ENCODE measurements at regions not wholly inside any gene's neighbourhood (a gene's known extent, or its start where the extent isn't known, plus 50 kb on each side); places are given as distances from the start of the nearest gene placed in this dataset.
"Not testable (repeated sequence)": the region's sequence is repeated elsewhere in the genome, so short reads cannot be mapped to it uniquely, and the experiment has no call there.

- DNase-seq (no peak), ATAC-seq (ENCODE audit: low read depth) (no peak)
- H3K36me3 Mint-ChIP-seq (ENCODE audit: low read depth) = no peaks in the 10 kb centered on the region
- no peak overlapping the region for H3K27ac Mint-ChIP-seq
- TF ChIP-seq CTCF (IDR thresholded peaks at IDR 0.05) = no peak
- no peaks in the 10 kb centered on the region for H3K4me1 Mint-ChIP-seq
- ChIA-PET CTCF (no interaction called here), POLR2A (no interaction called here)
- H3K9me3 Mint-ChIP-seq = peaks cover 3% of the 10 kb centered on the region
- intact Hi-C loops (cut with micrococcal nuclease) = no loop called here
- no peak overlapping the region for H3K4me3 Mint-ChIP-seq
- H3K27me3 Mint-ChIP-seq = no peaks in the 10 kb centered on the region
These were observed 703.7 kb upstream of the MGAT4C start for GRCh38 chr12:86959766-86960458.

GRCh38 chr12:86950444-86950843 is 694.3 kb upstream of the MGAT4C start:
- TF ChIP-seq CTCF (IDR thresholded peaks at IDR 0.05) = no peak
- no peak overlapping the region for H3K4me3 Mint-ChIP-seq
- DNase-seq = no peak
- no peaks in the 10 kb centered on the region for H3K27me3 Mint-ChIP-seq
- ChIA-PET CTCF (no interaction called here), POLR2A (no interaction called here)
- H3K4me1 Mint-ChIP-seq = no peaks in the 10 kb centered on the region
- H3K27ac Mint-ChIP-seq = no peak overlapping the region
- intact Hi-C loops (cut with micrococcal nuclease) = no loop called here
- ATAC-seq (ENCODE audit: low read depth) = no peak
- H3K9me3 Mint-ChIP-seq = peaks cover 2% of the 10 kb centered on the region
- H3K36me3 Mint-ChIP-seq (ENCODE audit: low read depth) = no peaks in the 10 kb centered on the region

- intact Hi-C loops (cut with micrococcal nuclease) = no loop called here
- no peak for TF ChIP-seq CTCF (IDR thresholded peaks at IDR 0.05)
- no peak overlapping the region for H3K27ac Mint-ChIP-seq
- no peaks in the 10 kb centered on the region for H3K27me3 Mint-ChIP-seq
- H3K9me3 Mint-ChIP-seq = peaks cover 2% of the 10 kb centered on the region
- DNase-seq = no peak
- no peaks in the 10 kb centered on the region for H3K4me1 Mint-ChIP-seq
- POLR2A ChIA-PET = no interaction called here
- CTCF ChIA-PET = no interaction called here
- no peak overlapping the region for H3K4me3 Mint-ChIP-seq
- no peak for ATAC-seq (ENCODE audit: low read depth)
- no peaks in the 10 kb centered on the region for H3K36me3 Mint-ChIP-seq (ENCODE audit: low read depth)
These were observed 693.9 kb upstream of the MGAT4C start for GRCh38 chr12:86950043-86950442.

GRCh38 chr12:86948851-86949250 is 692.7 kb upstream of the MGAT4C start:
- Mint-ChIP-seq H3K4me3 (no peak overlapping the region), H3K36me3 (ENCODE audit: low read depth) (no peaks in the 10 kb centered on the region), H3K27me3 (no peaks in the 10 kb centered on the region), H3K27ac (no peak overlapping the region), H3K4me1 (no peaks in the 10 kb centered on the region), H3K9me3 (no peaks in the 10 kb centered on the region)
- TF ChIP-seq CTCF (IDR thresholded peaks at IDR 0.05) = no peak
- ChIA-PET POLR2A (no interaction called here), CTCF (no interaction called here)
- ATAC-seq (ENCODE audit: low read depth) (no peak), DNase-seq (no peak)
- intact Hi-C loops (cut with micrococcal nuclease) = no loop called here

- ATAC-seq (ENCODE audit: low read depth) = no peak
- intact Hi-C loops (cut with micrococcal nuclease) = no loop called here
- Mint-ChIP-seq H3K36me3 (ENCODE audit: low read depth) (no peaks in the 10 kb centered on the region), H3K9me3 (no peaks in the 10 kb centered on the region), H3K27ac (no peak overlapping the region), H3K4me1 (no peaks in the 10 kb centered on the region), H3K27me3 (no peaks in the 10 kb centered on the region), H3K4me3 (no peak overlapping the region)
- CTCF ChIA-PET = no interaction called here
- DNase-seq = no peak
- no peak for TF ChIP-seq CTCF (IDR thresholded peaks at IDR 0.05)
- POLR2A ChIA-PET = no interaction called here
These were observed 689.5 kb upstream of the MGAT4C start for GRCh38 chr12:86945685-86946196.

GRCh38 chr12:86944197-86944819 is 688.1 kb upstream of the MGAT4C start:
- CTCF ChIA-PET; H3K27ac Mint-ChIP-seq; H3K4me3 Mint-ChIP-seq; H3K9me3 Mint-ChIP-seq; H3K36me3 Mint-ChIP-seq (ENCODE audit: low read depth); POLR2A ChIA-PET; DNase-seq; intact Hi-C loops (cut with micrococcal nuclease); H3K27me3 Mint-ChIP-seq; ATAC-seq (ENCODE audit: low read depth); H3K4me1 Mint-ChIP-seq: not testable (repeated sequence)
